GM18520 (cell line): ENCODE measurements at regions not wholly inside any gene's neighbourhood (a gene's known extent, or its start where the extent isn't known, plus 50 kb on each side); places are given as distances from the start of the nearest gene placed in this dataset.
A peak's percentile ranks its signal among the peaks of the same experiment; 100 is the strongest.

Experiments
- ATAC-seq: cut with Tn5 transposase; IDR thresholded peaks from one replicate; pipeline ENCODE4 v1.9.1; 2021; ENCODE audit not compliant: unreplicated experiment

GRCh38 chr4:138085736-138086305 lies 156.3 kb downstream of the SLC7A11 start:
- no peak for ATAC-seq

- ATAC-seq, result no peak
Observed at GRCh38 chr4:138078751-138079520, 163.2 kb downstream of the SLC7A11 start.

GRCh38 chr4:138078253-138078652 lies 163.9 kb downstream of the SLC7A11 start:
- ATAC-seq, result no peak

- no peak for ATAC-seq
Observed at GRCh38 chr4:138076561-138076960, 165.6 kb downstream of the SLC7A11 start.

- no peak for ATAC-seq
Observed at GRCh38 chr4:138070816-138071215, 171.3 kb downstream of the SLC7A11 start.

- ATAC-seq, result no peak
Observed at GRCh38 chr4:138063581-138063980, 178.6 kb downstream of the SLC7A11 start.

DNA sequence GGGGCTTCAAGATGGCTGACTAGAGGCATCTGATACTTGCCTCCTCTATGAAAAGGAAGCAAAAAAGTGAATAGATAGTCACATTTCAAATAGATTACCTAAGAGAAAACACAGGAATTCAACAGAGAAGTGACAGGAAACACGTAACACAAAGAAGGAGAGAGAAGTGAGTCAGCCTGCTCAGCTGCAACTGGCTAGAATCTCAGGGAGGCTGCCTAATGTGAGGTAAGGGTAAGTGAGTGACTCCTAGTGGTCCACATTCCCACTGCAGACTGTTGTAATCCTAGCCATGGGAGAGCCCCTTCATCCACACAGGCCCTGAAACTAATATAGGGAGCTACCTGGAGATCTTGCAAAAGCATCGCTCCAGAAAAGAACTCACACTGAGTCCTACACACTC lies 179.2 kb downstream of the SLC7A11 start:
- ATAC-seq, result no peak

GRCh38 chr4:138056541-138056940 lies 185.6 kb downstream of the SLC7A11 start:
- ATAC-seq, result no peak

DNA sequence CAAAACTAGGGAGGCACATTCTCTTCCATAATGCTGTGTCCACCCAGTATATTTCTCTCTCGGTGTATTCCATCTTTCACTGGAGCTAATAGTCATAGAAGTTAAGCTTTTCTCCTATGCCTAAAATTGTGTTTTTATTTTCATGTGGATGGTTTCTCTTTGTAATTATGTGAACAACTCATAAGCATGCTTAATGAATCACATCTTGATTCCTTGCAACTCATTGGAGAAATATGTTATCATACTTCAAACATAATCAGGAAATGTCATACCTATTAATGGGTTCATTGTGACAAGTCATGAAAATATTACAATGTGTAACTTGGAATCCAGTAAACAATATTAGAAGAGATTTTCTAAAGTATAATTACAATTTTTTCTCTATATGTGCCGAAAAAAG lies 186.3 kb downstream of the SLC7A11 start:
- ATAC-seq, result no peak

DNA sequence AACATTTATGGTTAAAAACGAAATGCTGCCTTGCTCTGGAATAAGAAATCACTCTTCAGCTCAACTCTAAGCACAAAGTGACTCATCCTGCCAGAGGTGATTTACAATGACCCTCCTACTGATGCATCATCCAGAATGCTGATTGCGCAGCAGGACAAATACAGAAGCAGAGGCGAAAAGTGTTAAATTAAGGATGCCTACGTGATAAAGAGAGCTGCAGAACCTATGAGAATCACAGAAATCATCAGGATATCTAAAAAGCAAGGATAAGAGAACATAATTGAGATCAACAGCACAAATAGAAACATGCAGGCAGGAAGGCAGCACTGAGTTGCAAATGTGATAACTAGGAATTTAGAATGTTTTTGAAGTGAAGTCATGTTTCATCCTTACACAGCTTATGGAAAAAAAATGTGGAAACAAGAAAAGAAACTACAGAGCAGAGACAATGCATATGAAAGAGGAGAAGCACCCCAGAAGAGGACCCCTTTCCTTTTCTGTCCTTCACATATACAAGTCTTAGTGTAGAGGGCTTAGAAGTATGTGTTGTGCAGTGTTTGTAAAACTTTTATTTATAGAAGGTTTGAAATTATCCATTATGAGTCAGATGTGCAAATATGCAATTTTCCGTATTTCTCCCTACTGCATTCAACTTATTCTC lies 188.4 kb downstream of the SLC7A11 start:
- ATAC-seq, result no peak

DNA sequence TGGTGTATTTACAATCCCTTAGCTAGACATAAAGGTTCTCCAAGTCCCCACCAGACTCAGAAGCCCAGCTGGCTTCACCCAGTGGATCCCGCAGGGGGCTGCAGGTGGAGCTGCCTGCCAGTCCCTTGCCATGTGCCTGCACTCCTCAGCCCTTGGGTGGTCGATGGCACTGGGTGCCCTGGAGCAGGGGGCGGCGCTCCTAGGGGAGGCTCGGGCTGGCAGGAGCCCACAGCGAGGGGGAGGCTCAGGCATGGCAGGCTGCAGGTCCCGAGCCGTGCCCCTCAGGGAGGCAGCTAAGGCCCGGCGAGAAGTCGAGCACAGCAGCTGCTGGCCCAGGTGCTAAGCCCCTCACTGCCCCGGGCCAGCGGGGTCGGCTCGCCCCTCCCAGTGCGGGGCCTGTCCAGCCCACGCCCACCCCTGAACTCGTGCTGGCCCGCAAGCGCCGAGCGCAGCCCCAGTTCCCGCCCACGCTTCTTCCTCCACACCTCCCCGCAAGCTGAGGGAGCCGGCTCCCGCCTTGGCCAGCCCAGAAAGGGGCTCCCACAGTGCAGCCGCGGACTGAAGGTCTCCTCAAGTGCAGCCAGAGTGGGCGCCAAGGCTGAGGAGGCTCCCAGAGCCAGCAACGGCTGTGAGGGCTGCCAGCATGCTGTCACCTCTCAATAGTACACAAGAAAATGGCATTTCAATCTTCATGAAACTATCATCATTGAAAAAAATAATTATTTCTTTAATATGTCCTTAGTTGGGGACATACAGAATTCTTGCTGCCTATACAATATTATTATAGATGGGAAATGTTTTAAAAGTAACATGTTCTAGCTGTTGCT lies 189.1 kb downstream of the SLC7A11 start:
- no peak for ATAC-seq

DNA sequence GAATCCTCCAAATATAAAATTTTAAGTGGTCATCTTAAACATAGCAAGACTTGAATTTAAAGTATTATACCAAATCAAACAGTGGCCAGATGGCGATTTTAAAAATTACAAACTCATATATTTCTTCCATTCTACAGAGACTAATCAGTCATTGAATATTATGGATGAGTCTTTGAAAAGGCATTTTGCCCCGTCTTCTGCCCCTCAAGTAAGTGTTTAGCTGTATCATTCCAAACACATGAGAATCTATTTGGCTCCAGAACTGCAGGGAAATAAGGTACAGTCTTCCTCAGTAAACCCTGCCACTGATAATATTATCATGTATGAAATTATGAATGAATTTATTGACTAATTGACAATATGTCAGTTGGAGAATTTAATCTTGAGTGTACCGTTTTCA lies 191.0 kb downstream of the SLC7A11 start:
- no peak for ATAC-seq

DNA sequence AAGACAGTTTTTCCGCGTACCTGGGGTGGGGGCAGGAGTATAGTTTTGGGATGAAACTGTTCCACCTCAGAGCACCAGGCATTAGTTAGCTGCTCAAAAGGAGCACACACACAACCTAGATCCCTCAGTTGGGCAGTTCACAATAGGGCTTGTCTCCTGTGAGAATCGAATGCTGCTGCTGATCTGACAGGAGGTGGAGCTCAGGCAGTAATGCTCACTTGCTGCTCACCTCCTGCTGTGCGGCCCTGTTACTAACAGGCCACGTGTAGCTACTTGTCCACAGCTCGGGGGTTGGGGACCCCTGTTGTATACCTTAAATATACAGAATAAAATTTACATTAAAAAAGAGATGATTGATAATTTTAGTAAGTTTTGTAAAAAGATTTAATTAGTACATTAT lies 191.5 kb downstream of the SLC7A11 start:
- ATAC-seq, result no peak

DNA sequence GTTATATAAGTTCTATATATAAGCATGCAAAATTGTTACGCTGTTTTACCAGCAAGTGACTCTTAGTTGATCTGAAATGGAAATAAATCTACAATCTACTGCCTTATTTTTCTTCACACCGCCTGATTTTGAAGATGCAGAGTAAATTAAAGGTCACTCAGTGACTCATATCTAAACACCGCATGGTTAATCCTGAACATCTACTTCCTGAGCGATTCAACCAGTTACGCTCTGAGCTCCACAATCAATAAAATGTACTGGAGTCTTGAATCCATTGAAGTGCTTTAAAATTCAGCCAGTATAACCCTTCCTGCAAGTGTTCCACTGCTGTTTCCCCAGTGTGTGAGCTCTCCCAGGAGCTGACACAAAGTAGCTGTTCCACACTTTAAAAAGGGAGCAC lies 192.8 kb downstream of the SLC7A11 start:
- no peak for ATAC-seq

- ATAC-seq, result no peak
Observed at GRCh38 chr4:138047290-138047689, 194.9 kb downstream of the SLC7A11 start.

- ATAC-seq, result no peak
Observed at GRCh38 chr4:138045036-138045435, 197.1 kb downstream of the SLC7A11 start.

DNA sequence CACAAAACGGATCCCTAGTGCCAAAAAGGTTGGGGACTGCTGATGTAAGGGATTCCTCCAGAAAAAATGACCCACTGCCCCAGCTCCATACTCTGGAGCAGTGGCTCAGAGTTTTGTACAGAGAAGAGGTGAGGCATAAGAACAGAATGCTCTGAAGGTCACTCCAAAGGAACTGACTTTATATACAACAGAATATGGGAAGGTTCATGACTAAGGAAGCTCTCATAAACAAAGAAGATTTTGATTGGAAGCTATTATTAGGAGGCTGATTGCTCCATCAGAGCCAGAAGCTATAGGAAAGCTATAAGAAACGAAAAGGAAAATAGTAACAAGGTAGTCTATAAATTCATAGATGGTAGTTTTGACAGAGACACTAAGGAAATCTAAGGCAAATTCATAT lies 203.1 kb downstream of the SLC7A11 start:
- ATAC-seq, result no peak

DNA sequence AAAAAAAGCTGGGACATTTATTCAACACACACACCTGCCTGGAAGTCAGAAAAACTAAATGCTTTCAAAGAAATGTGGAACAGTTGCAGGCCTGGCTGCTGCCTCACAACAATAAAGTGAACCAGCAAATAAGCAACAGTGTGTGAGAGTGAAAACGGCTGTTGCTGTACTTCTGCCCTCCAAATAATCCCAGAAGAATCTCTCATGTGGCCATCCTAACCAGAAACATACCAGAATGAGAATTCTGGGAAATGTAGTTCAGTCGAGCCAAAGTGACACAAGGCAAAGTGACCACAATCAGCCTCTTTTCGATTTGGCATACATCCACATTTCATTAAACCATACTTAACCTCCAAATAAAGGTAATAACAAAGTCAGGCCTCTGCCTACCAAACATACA lies 204.5 kb downstream of the SLC7A11 start:
- ATAC-seq, result no peak

DNA sequence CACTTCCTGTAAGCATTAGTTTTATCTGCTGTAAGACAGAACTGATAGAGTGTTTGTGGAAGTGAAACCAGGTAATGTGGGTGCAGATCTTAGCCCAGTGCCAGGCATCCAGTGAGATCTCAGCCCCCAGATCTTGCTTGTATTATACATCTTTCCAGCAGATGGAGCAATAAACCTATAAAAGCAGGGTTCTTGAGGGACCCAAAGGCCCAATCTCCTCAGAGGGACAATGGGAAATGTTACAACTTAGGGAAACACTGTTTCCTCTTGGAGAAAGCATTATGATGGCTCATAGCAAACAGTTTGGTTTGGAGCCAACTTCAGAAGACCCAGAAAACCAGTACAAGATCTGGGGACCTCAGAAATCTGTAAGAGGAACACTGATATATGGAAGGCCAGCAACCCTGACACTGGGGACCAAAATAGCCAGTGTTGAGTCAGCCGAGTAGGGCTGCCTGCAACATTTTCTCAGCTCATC lies 206.3 kb downstream of the SLC7A11 start:
- peak; percentile 100 for ATAC-seq

DNA sequence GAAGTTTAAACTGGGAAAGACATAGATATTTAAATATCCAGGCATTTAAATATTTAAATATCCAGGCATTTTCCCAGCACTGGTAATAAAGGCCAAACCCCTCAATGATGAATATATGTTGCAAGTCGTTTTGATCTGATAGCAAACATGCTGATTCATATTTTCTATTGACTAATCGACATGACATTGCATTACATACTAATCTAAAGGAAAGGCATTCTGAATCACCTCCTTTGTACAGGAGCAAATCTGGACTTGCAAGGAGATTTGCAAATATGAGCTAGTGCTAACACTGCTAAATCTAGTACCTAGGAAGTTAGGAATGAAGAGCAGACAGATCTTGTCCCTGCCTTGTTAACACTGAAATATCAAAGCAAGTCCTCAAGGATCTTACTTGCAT lies 207.3 kb downstream of the SLC7A11 start:
- no peak for ATAC-seq

DNA sequence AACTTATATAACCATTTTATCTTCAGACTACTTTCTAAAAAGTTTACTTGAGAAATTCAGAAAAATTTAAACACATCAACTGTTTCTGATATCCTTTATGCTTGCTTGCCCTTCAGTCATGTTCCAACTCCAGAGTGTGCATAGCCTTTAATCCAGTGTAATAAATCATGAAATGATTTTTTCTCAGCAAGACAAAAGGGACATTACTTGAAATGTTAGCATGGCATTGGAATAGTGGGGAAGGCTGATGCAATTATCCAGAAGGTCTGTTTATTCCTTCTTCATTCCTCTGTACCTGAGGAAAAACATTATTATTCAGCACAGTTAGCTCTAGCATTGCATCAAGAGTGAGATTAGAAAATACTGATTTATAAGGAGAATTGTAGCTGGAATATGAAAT lies 209.9 kb downstream of the SLC7A11 start:
- ATAC-seq, result no peak
